ENCODE measurements at regions not wholly inside any gene's neighbourhood (a gene's known extent, or its start where the extent isn't known, plus 50 kb on each side); places are given as distances from the start of the nearest gene placed in this dataset.
"Not testable (repeated sequence)": the region's sequence is repeated elsewhere in the genome, so short reads cannot be mapped to it uniquely, and the experiment has no call there.

DNA sequence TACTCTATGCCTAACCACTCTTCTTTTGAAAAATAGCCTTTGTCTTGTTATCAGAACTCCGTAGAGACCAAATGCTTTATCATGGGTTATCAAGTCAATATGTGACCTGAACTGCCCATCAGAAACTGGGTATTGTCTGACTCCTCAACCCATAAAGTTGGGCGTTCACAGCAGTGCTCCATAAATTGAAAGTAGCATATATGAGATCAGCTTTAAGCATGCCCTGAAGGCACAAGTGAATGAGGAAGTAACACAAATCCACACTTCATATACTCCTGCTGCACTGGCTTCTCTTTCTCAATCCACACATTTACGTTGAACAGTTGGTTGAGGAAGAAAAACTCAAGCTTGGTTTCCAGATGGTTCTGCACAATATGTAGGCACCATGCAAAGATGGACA, 1106.0 kb downstream of the STIM2 start:
- Histone ChIP-seq H3K4me3 (ENCODE audit: low read length) (no peak overlapping the region), H3K9me3 (ENCODE audit: control insufficient read depth, low read length) (no peaks in the 10 kb centered on the region), H3K36me3 (ENCODE audit: control insufficient read depth, insufficient read depth, low read length, severe bottlenecking) (no peaks in the 10 kb centered on the region), H3K9ac (ENCODE audit: low read length) (no peak overlapping the region), H3K4me1 (ENCODE audit: control insufficient read depth, insufficient read depth, low read length) (no peaks in the 10 kb centered on the region), H3K27me3 (replicated peaks; ENCODE audit: control insufficient read depth, insufficient read depth, low read length) (no peaks in the 10 kb centered on the region)
- no peak for DNase-seq (ENCODE audit: low read depth)

DNA sequence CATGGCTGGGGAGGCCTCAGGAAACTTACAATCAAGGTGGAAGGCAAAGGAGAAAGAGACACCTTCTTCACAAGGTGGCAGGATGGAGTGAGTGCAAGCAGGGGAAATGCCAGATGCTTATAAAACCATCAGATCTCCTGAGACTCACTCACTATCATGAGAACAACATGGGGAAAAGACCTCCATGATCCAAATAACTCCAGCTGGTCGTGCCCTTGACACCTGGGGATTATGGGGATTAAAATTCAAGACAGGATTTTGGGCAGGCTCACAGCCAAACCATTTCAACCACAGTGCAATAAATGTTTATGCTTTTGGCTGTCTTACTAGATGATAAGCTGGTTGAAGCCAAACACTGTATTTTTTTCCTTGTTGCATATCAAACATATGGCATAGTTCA, 1112.4 kb downstream of the STIM2 start:
- Histone ChIP-seq H3K36me3 (ENCODE audit: control insufficient read depth, insufficient read depth, low read length, severe bottlenecking) (no peaks in the 10 kb centered on the region), H3K9me3 (ENCODE audit: control insufficient read depth, low read length) (no peaks in the 10 kb centered on the region), H3K4me3 (ENCODE audit: low read length) (no peak overlapping the region), H3K9ac (ENCODE audit: low read length) (no peak overlapping the region), H3K4me1 (ENCODE audit: control insufficient read depth, insufficient read depth, low read length) (no peaks in the 10 kb centered on the region), H3K27me3 (replicated peaks; ENCODE audit: control insufficient read depth, insufficient read depth, low read length) (no peaks in the 10 kb centered on the region)
- DNase-seq (ENCODE audit: low read depth), result no peak

DNA sequence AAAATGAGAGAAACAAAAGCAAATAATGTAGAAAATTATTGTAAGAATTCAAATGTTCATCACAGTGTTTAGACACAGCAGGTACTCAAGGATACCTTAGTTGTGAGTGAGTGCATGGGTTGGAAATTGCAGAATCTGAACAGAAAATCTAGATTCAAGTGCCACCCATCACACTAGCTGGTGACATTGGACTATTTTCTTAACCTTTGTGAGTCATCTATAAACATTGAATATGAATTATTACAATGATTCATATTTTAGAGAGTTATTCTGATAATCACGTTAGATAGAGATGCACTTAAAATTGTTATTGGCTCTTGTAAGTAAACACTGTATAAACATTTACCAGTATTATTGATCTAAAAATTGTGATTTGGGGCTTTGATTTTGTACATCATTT, 1113.1 kb downstream of the STIM2 start:
- no peak overlapping the region for H3K9ac ChIP-seq (ENCODE audit: low read length)
- no peaks in the 10 kb centered on the region for H3K4me1 ChIP-seq (ENCODE audit: control insufficient read depth, insufficient read depth, low read length)
- no peaks in the 10 kb centered on the region for H3K27me3 ChIP-seq (replicated peaks; ENCODE audit: control insufficient read depth, insufficient read depth, low read length)
- H3K4me3 ChIP-seq (ENCODE audit: low read length), result no peak overlapping the region
- DNase-seq (ENCODE audit: low read depth), result no peak
- H3K36me3 ChIP-seq (ENCODE audit: control insufficient read depth, insufficient read depth, low read length, severe bottlenecking), result no peaks in the 10 kb centered on the region
- H3K9me3 ChIP-seq (ENCODE audit: control insufficient read depth, low read length), result no peaks in the 10 kb centered on the region

DNA sequence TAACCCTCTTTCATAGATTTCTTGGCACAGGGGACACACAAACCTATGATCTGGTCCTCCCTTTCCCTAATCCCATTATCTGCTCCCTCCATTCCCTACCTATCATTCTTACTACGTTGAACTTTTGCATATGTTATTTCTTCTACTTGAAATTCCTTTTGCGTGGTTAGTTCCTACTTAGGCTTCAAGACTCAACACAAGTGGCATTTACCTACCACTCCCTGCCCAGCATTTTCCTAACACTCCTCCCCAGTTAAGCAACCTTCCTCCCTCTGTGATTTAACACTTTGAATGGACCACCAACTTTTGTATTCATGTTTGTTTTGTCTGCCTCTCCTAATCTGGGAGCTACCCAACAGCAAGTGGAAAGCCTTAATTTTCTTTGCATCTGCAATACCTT, 1113.7 kb downstream of the STIM2 start:
- no peaks in the 10 kb centered on the region for H3K36me3 ChIP-seq (ENCODE audit: control insufficient read depth, insufficient read depth, low read length, severe bottlenecking)
- H3K4me1 ChIP-seq (ENCODE audit: control insufficient read depth, insufficient read depth, low read length), result no peaks in the 10 kb centered on the region
- no peak for DNase-seq (ENCODE audit: low read depth)

DNA sequence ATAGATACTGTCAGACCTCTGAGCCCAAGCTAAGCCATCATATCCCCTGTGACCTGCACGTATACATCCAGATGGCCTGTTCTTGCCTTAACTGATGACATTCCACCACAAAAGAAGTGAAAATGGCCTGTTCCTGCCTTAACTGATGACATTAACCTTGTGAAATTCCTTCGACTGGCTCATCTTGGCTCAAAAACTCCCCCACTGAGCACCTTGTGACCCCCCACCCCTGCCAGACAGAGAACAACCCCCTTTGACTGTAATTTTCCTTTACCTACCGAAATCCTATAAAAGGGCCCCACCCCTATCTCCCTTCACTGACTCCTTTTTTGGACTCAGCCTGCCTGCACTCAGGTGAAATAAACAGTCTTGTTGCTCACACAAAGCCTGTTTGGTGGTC, 1114.2 kb downstream of the STIM2 start:
- not testable (repeated sequence) for H3K4me1 ChIP-seq (ENCODE audit: control insufficient read depth, insufficient read depth, low read length); H3K4me3 ChIP-seq (ENCODE audit: low read length); DNase-seq (ENCODE audit: low read depth); H3K27me3 ChIP-seq (replicated peaks; ENCODE audit: control insufficient read depth, insufficient read depth, low read length); H3K9me3 ChIP-seq (ENCODE audit: control insufficient read depth, low read length); H3K36me3 ChIP-seq (ENCODE audit: control insufficient read depth, insufficient read depth, low read length, severe bottlenecking); H3K9ac ChIP-seq (ENCODE audit: low read length)

More for the DNA sequence above, 1113.7 kb downstream of the STIM2 start:
- H3K9me3 ChIP-seq (ENCODE audit: control insufficient read depth, low read length), result no peaks in the 10 kb centered on the region
- no peak overlapping the region for H3K9ac ChIP-seq (ENCODE audit: low read length)
- no peaks in the 10 kb centered on the region for H3K27me3 ChIP-seq (replicated peaks; ENCODE audit: control insufficient read depth, insufficient read depth, low read length)
- no peak overlapping the region for H3K4me3 ChIP-seq (ENCODE audit: low read length)

DNA sequence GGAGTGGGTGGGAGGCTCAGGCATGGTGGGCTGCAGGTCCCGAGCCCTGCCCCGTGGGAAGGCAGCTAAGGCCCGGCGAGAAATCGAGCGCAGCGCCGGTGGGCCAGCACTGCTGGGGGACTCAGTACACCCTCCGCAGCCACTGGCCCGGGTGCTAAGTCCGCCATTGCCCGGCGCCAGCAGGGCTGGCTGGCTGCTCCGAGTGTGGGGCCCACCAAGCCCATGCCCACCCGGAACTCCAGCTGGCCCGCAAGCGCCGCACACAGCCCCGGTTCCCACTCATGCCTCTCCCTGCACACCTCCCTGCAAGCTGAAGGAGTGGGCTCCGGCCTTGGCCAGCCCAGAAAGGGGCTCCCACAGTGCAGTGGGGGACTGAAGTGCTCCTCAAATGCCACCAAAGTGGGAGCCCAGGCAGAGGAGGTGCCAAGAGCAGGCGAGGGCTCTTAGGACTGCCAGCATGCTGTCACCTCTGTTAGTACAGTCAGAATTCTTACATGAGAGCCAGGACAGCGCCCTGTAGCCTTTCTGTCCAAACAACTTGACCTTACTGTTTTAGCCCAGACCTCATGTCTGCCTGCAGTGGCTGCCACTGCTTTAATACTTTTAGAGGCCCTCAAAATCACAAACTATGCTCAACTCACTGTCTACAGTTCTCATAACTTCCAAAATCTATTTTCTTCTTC, 1117.9 kb downstream of the STIM2 start:
- not testable (repeated sequence) for H3K36me3 ChIP-seq (ENCODE audit: control insufficient read depth, insufficient read depth, low read length, severe bottlenecking); H3K27me3 ChIP-seq (replicated peaks; ENCODE audit: control insufficient read depth, insufficient read depth, low read length); H3K4me1 ChIP-seq (ENCODE audit: control insufficient read depth, insufficient read depth, low read length); DNase-seq (ENCODE audit: low read depth); H3K9me3 ChIP-seq (ENCODE audit: control insufficient read depth, low read length); H3K9ac ChIP-seq (ENCODE audit: low read length); H3K4me3 ChIP-seq (ENCODE audit: low read length)

DNA sequence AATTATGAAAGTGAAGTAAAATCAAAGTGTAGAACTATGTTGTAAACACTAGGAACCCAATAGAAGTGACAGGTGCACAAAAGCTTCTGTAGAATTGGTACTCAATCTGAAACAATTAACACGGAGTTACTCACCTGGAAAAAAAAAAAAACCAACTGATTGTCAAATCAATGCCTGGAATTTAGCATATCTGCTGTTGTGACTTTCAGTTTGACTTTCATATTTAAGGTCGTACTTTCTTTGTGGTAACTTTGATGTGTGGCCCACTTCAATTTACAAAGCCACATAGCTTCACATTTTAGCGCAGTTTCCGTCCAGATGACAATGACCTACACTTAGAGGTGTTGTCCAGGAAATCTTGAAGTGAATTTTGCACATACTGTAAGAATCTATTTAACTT, 1124.9 kb downstream of the STIM2 start:
- Histone ChIP-seq H3K36me3 (ENCODE audit: control insufficient read depth, insufficient read depth, low read length, severe bottlenecking) (no peaks in the 10 kb centered on the region), H3K9me3 (ENCODE audit: control insufficient read depth, low read length) (no peaks in the 10 kb centered on the region), H3K4me1 (ENCODE audit: control insufficient read depth, insufficient read depth, low read length) (no peaks in the 10 kb centered on the region), H3K27me3 (replicated peaks; ENCODE audit: control insufficient read depth, insufficient read depth, low read length) (no peaks in the 10 kb centered on the region), H3K9ac (ENCODE audit: low read length) (no peak overlapping the region), H3K4me3 (ENCODE audit: low read length) (no peak overlapping the region)
- DNase-seq (ENCODE audit: low read depth), result no peak

DNA sequence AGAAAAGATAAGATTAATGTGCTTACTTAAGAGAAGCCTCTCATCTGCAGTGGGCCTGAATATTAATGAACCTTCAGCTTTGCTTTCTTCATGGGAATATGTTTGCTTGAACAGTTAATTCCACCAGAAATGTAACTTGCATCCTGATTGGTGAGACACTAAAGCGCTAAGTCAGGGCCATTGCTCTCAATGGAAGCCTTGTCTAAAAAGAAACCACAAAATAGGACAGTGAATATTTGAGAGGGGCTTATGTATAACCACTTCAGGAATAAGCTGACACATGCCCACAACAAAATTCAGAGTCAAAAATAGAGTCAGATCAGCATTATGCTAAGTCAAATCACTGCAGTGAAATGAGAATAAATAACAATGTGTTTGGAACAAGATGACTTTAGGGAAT, 1125.8 kb downstream of the STIM2 start:
- no peak for DNase-seq (ENCODE audit: low read depth)
- no peak overlapping the region for H3K9ac ChIP-seq (ENCODE audit: low read length)
- H3K4me3 ChIP-seq (ENCODE audit: low read length), result no peak overlapping the region
- H3K9me3 ChIP-seq (ENCODE audit: control insufficient read depth, low read length), result no peaks in the 10 kb centered on the region
- H3K27me3 ChIP-seq (replicated peaks; ENCODE audit: control insufficient read depth, insufficient read depth, low read length), result no peaks in the 10 kb centered on the region
- H3K36me3 ChIP-seq (ENCODE audit: control insufficient read depth, insufficient read depth, low read length, severe bottlenecking), result no peaks in the 10 kb centered on the region
- no peaks in the 10 kb centered on the region for H3K4me1 ChIP-seq (ENCODE audit: control insufficient read depth, insufficient read depth, low read length)

DNA sequence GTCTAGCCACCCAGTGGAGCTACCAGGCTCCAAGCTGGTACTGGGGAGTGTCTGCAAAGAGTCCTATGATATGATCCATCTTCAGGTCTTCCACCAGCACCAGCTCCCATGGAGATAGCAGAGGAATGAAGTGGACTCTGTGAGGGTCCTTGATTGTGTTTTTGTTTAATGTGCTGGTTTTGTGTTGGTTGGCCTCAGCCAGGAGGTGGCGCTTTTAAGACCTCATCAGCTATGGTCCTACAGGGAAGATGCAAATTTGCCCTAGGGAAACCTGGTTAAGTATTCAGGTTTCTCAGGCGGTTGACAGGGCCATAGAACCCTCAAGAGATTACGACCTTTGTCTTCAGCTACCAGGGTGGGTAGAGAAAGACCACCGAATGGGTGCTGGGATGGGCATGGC, 1141.1 kb downstream of the STIM2 start:
- Histone ChIP-seq H3K9me3 (ENCODE audit: control insufficient read depth, low read length) (no peaks in the 10 kb centered on the region), H3K4me3 (ENCODE audit: low read length) (no peak overlapping the region), H3K9ac (ENCODE audit: low read length) (no peak overlapping the region), H3K36me3 (ENCODE audit: control insufficient read depth, insufficient read depth, low read length, severe bottlenecking) (no peaks in the 10 kb centered on the region), H3K27me3 (replicated peaks; ENCODE audit: control insufficient read depth, insufficient read depth, low read length) (no peaks in the 10 kb centered on the region), H3K4me1 (ENCODE audit: control insufficient read depth, insufficient read depth, low read length) (peaks cover 3% of the 10 kb centered on the region)
- no peak for DNase-seq (ENCODE audit: low read depth)

DNA sequence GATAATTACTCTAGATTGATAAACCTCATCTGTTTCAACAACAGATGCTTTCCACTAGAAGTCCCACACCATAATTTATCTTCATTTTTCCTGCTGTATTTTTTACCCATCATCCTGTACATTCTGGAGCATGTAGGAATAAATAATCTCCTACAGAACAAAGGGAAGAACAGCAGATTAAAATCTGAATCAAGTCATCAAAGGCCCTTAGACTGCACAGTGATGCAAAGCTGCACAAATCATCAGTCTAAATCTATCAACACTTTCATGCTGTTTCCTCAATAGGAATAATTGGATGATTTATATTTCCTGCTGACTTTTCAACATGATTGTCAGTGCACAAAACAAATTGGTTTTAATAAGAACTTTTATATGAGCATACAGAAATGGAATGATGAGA, 1143.9 kb downstream of the STIM2 start:
- Histone ChIP-seq H3K9ac (ENCODE audit: low read length) (no peak overlapping the region), H3K4me1 (ENCODE audit: control insufficient read depth, insufficient read depth, low read length) (peaks cover 3% of the 10 kb centered on the region), H3K36me3 (ENCODE audit: control insufficient read depth, insufficient read depth, low read length, severe bottlenecking) (no peaks in the 10 kb centered on the region), H3K27me3 (replicated peaks; ENCODE audit: control insufficient read depth, insufficient read depth, low read length) (no peaks in the 10 kb centered on the region), H3K4me3 (ENCODE audit: low read length) (no peak overlapping the region), H3K9me3 (ENCODE audit: control insufficient read depth, low read length) (no peaks in the 10 kb centered on the region)
- no peak for DNase-seq (ENCODE audit: low read depth)

DNA sequence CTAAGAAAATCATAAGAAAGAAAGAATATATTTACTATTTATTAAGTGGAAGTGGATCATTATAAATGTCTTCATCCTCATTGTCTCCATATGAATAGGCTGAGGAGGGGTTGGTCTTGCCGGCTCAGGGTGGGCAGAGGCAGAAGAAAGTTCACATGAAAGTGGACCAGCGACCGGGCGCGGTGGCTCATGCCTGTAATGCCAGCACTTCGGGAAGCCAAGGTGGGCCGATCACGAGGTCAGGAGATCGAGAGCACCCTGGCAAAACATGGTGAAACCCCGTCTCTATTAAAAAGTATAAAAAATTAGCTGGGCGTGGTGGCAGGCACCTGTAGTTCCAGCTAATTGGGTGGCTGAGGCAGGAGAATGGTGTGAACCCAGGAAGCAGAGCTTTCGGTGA, 1145.4 kb downstream of the STIM2 start:
- Histone ChIP-seq H3K9me3 (ENCODE audit: control insufficient read depth, low read length) (no peaks in the 10 kb centered on the region), H3K36me3 (ENCODE audit: control insufficient read depth, insufficient read depth, low read length, severe bottlenecking) (no peaks in the 10 kb centered on the region), H3K4me3 (ENCODE audit: low read length) (no peak overlapping the region), H3K9ac (ENCODE audit: low read length) (no peak overlapping the region), H3K27me3 (replicated peaks; ENCODE audit: control insufficient read depth, insufficient read depth, low read length) (no peaks in the 10 kb centered on the region), H3K4me1 (ENCODE audit: control insufficient read depth, insufficient read depth, low read length) (peaks cover 7% of the 10 kb centered on the region)
- DNase-seq (ENCODE audit: low read depth), result no peak

DNA sequence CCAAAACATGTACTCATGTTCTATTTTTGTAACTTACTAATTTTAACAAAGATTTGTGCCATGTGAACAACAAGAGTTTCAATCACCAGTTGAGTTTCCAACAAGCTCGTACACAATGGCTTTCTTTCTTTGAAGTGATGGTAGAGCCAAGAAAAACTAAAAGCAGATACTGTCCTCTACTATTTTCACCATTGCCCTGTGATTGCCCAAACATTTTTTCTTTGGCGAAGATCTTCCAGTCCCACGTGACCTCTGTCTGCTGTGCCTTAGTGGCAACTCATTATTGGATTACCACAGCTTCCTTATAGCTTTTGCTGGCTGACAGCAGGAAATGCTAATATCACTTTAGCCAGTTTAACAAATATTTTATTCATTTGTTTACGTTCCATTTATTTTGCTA, 1147.1 kb downstream of the STIM2 start:
- H3K36me3 ChIP-seq (ENCODE audit: control insufficient read depth, insufficient read depth, low read length, severe bottlenecking), result no peaks in the 10 kb centered on the region
- H3K9ac ChIP-seq (ENCODE audit: low read length), result no peak overlapping the region
- H3K4me1 ChIP-seq (ENCODE audit: control insufficient read depth, insufficient read depth, low read length), result peaks cover 7% of the 10 kb centered on the region
- H3K4me3 ChIP-seq (ENCODE audit: low read length), result no peak overlapping the region
- no peak for DNase-seq (ENCODE audit: low read depth)
- no peaks in the 10 kb centered on the region for H3K9me3 ChIP-seq (ENCODE audit: control insufficient read depth, low read length)
- no peaks in the 10 kb centered on the region for H3K27me3 ChIP-seq (replicated peaks; ENCODE audit: control insufficient read depth, insufficient read depth, low read length)

Measured in adipocyte (in vitro differentiated cells).